K562 (cell line): ENCODE measurements at regions not wholly inside any gene's neighbourhood (a gene's known extent, or its start where the extent isn't known, plus 50 kb on each side); places are given as distances from the start of the nearest gene placed in this dataset.
A peak's percentile ranks its signal among the peaks of the same experiment; 100 is the strongest.

Experiments used
- CHAMP1 ChIP-seq: fragments of 450-650 bp; IDR thresholded peaks from 2 replicates; pipeline ENCODE4 v1.6.1; 2016; ENCODE audit warnings: mild to moderate bottlenecking
- HDAC1 ChIP-seq, 2 experiments: fragments of 450-650 bp; IDR thresholded peaks; 2 replicates each; pipeline ENCODE4 v1.6.1; 2016 to 2017; ENCODE audit warnings: inconsistent platforms in 1 of 2, mild to moderate bottlenecking in 1 of 2, moderate library complexity in 1 of 2
- HMGN3 ChIP-seq: IDR thresholded peaks from 2 replicates; pipeline ENCODE4 v1.6.1; 2011; ENCODE audit warnings: borderline replicate concordance, low read depth, mild to moderate bottlenecking, mixed read lengths, low read length; ENCODE audit not compliant: insufficient read length; ENCODE audit errors: extremely low read depth
- KLF13 ChIP-seq: fragments of 450-650 bp; IDR thresholded peaks from 2 replicates; pipeline ENCODE4 v1.6.1; 2016; ENCODE audit warnings: missing genetic modification characterization, low read depth, mild to moderate bottlenecking, missing compliant biosample characterization, moderate library complexity, borderline replicate concordance
- MTA2 ChIP-seq: fragments of 450-650 bp; IDR thresholded peaks from 2 replicates; pipeline ENCODE4 v1.6.1; 2016; ENCODE audit warnings: low read depth
- TCF3 ChIP-seq: sonication (generic); formaldehyde crosslinking; IDR thresholded peaks from 2 replicates; pipeline ENCODE4 v1.4.0; 2020; ENCODE audit warnings: mild to moderate bottlenecking, missing genetic modification reagents
- ZBED1 ChIP-seq: IDR thresholded peaks from 2 replicates; pipeline ENCODE4 v1.6.1; 2014
- ZNF407 ChIP-seq: fragments of 450-650 bp; IDR thresholded peaks from 2 replicates; pipeline ENCODE4 v1.6.1; 2016; ENCODE audit warnings: low read depth
- ZNF695 ChIP-seq: fragments of 450-650 bp; formaldehyde crosslinking; IDR thresholded peaks from 2 replicates; pipeline ENCODE4 v1.4.0; 2020; ENCODE audit warnings: mild to moderate bottlenecking, moderate library complexity
- TF ChIP-seq, protein P1 (sequence below), 2 experiments: fragments of 450-650 bp; IDR thresholded peaks; 2 replicates each; pipeline ENCODE4 v1.6.1; 2016; ENCODE audit warnings: mild to moderate bottlenecking in 2 of 2, borderline replicate concordance in 1 of 2, low read depth in 1 of 2, moderate library complexity in 1 of 2

DNA sequence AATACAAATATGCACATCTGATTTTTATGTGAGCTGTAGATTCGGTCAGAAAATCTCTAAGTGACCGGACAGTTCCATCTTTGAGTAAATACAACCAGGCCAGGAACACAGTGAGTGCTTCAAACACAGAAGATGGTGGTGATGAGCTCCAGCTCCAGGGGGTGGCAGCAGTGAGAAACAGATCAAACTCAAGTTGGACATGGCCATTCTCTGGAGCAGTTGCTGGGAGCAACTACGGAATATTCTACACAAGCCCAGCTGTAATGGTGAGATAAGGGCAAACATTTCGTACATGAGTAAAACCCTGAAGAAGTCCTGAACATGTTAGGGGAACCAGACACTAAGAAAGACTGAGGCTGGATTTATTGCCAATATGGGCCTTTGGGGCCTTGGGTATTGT is 100.7 kb downstream of the BARHL2 start (continued):
- TF ChIP-seq ZNF407 (no peak), CHAMP1 (no peak), ZNF695 (CRISPR knock-in tag) (no peak), TCF3 (CRISPR knock-in tag) (peak; percentile 42), KLF13 (tag) (no peak), MTA2 (no peak), ZBED1 (no peak), HDAC1 (IDR thresholded peaks at IDR 0.05) (no peak), HMGN3 (no peak)
- TF ChIP-seq, protein P1, sequence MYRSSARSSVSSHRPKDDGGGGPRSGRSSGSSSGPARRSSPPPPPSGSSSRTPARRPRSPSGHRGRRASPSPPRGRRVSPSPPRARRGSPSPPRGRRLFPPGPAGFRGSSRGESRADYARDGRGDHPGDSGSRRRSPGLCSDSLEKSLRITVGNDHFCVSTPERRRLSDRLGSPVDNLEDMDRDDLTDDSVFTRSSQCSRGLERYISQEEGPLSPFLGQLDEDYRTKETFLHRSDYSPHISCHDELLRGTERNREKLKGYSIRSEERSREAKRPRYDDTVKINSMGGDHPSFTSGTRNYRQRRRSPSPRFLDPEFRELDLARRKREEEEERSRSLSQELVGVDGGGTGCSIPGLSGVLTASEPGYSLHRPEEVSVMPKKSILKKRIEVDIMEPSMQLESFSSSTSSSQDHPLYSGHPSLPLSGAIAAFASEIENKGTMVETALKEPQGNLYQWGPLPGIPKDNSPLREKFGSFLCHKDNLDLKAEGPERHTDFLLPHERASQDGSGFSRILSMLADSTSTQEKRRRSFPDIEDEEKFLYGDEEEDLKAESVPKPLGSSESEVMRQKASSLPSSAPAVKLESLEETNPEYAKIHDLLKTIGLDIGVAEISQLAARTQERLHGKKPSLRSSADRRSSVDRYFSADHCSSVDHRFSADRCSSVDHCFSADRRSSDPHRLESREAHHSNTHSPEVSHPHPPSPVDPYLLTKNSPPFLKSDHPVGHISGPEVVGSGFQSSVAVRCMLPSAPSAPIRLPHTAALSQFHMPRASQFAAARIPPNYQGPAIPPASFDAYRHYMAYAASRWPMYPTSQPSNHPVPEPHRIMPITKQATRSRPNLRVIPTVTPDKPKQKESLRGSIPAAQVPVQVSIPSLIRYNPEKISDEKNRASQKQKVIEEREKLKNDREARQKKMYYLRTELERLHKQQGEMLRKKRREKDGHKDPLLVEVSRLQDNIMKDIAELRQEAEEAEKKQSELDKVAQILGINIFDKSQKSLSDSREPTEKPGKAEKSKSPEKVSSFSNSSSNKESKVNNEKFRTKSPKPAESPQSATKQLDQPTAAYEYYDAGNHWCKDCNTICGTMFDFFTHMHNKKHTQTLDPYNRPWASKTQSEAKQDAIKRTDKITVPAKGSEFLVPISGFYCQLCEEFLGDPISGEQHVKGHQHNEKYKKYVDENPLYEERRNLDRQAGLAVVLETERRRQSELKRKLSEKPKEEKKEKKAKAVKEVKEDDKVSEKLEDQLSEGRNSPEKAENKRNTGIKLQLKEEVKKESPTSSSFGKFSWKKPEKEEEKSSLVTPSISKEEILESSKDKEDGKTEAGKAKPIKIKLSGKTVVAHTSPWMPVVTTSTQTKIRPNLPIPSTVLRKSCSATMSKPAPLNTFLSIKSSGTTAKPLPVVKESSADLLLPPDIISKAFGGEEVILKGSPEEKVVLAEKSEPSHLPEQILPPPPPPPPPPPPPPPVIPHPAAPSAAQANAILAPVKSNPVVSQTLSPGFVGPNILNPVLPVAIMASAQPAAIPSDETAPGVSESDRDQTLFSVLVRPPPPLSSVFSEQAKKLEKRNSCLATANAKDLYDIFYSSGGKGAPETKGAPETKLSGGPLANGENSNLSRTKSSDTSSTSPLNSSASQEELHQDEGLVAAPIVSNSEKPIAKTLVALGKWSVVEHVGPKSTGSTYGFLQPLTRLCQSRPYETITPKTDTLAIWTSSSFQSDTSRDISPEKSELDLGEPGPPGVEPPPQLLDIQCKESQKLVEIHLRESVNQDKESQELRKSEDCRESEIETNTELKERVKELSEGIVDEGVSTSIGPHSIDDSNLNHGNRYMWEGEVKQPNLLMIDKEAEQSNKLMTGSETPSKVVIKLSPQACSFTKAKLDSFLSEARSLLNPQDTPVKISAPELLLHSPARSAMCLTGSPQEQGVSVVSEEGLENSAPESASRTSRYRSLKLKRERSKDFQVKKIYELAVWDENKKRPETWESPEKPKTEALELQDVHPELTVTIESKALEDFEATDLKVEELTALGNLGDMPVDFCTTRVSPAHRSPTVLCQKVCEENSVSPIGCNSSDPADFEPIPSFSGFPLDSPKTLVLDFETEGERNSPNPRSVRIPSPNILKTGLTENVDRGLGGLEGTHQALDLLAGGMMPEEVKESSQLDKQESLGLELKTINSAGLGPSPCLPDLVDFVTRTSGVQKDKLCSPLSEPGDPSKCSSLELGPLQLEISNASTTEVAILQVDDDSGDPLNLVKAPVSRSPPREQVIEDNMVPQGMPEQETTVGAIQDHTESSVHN (IDR thresholded peaks at IDR 0.05; ENCODE audit: borderline replicate concordance in 1 of 2, low read depth in 1 of 2) = no peak
